ENCODE measurements at regions not wholly inside any gene's neighbourhood (a gene's known extent, or its start where the extent isn't known, plus 50 kb on each side); places are given as distances from the start of the nearest gene placed in this dataset.

- FAIRE-seq (no peak), DNase-seq (ENCODE audit: low read depth, low spot score) (no peak)
- no TSS peak for BruUV-seq (replicated peaks)
- no peaks in the 10 kb centered on the region for H3K9me1 ChIP-seq (replicated peaks; ENCODE audit: control insufficient read depth, extremely low read depth, insufficient read depth, low read length)
- intact Hi-C loops (cut with micrococcal nuclease) (no loop called here), dilution Hi-C loops (cut with MboI; ENCODE audit: extremely low pct_ligation_motif_present, low sequenced_read_pairs) (no loop called here)
- no peaks in the 10 kb centered on the region for H4K20me1 ChIP-seq (replicated peaks; ENCODE audit: control insufficient read depth, extremely low read depth, insufficient read depth, low read length)
- no peaks in the 10 kb centered on the region for H3K27me3 ChIP-seq (ENCODE audit: control insufficient read depth in 2 of 2, insufficient read depth in 2 of 2, low read length in 2 of 2)
- H3K36me3 ChIP-seq (ENCODE audit: control insufficient read depth in 2 of 2, extremely low read depth in 1 of 2, insufficient read depth in 2 of 2, low read length in 2 of 2), result no peaks in the 10 kb centered on the region
- POLR2A ChIA-PET, result no interaction called here
- no peaks in the 10 kb centered on the region for H3K4me1 ChIP-seq (ENCODE audit: control insufficient read depth, extremely low read depth, insufficient read depth, low read length)
- H3K27ac ChIP-seq (ENCODE audit: insufficient read depth, low read depth, low read length), result no peak overlapping the region
- no peak overlapping the region for H2AFZ ChIP-seq (ENCODE audit: low read depth, low read length)
- no peak for TF ChIP-seq POLR2AphosphoS5 (IDR thresholded peaks at IDR 0.05; ENCODE audit: insufficient read depth, low read depth, low read length)
- no peak for TF ChIP-seq GATA2 (IDR thresholded peaks at IDR 0.05; ENCODE audit: insufficient read depth, insufficient read length, low read depth, low read length)
- H3K4me2 ChIP-seq (ENCODE audit: insufficient read depth, low read length), result no peak overlapping the region
- CTCF ChIA-PET, result no interaction called here
- no peaks in the 10 kb centered on the region for H3K9me3 ChIP-seq (replicated peaks; ENCODE audit: control insufficient read depth, insufficient read depth, low read length)
- no peaks in the 10 kb centered on the region for H3K79me2 ChIP-seq (ENCODE audit: control insufficient read depth, insufficient read depth, low read length)
- H3K4me3 ChIP-seq (replicated peaks in 1 of 3; ENCODE audit: insufficient read depth in 1 of 3, low read depth in 1 of 3, low read length in 3 of 3), result no peak overlapping the region
- no peak overlapping the region for H3K9ac ChIP-seq (replicated peaks; ENCODE audit: extremely low read depth, insufficient read depth, low read length)
Observed at GRCh38 chr4:72817012-72817411, 248.0 kb upstream of the ADAMTS3 start.

- intact Hi-C loops (cut with micrococcal nuclease) (no loop called here), dilution Hi-C loops (cut with MboI; ENCODE audit: extremely low pct_ligation_motif_present, low sequenced_read_pairs) (no loop called here)
- no TSS peak for BruUV-seq (replicated peaks)
- Histone ChIP-seq H3K4me1 (ENCODE audit: control insufficient read depth, extremely low read depth, insufficient read depth, low read length) (no peaks in the 10 kb centered on the region), H3K9me1 (replicated peaks; ENCODE audit: control insufficient read depth, extremely low read depth, insufficient read depth, low read length) (no peaks in the 10 kb centered on the region), H4K20me1 (replicated peaks; ENCODE audit: control insufficient read depth, extremely low read depth, insufficient read depth, low read length) (no peaks in the 10 kb centered on the region), H3K4me3 (replicated peaks in 1 of 3; ENCODE audit: insufficient read depth in 1 of 3, low read depth in 1 of 3, low read length in 3 of 3) (no peak overlapping the region), H2AFZ (ENCODE audit: low read depth, low read length) (no peak overlapping the region), H3K4me2 (ENCODE audit: insufficient read depth, low read length) (no peak overlapping the region), H3K27ac (ENCODE audit: insufficient read depth, low read depth, low read length) (no peak overlapping the region), H3K79me2 (ENCODE audit: control insufficient read depth, insufficient read depth, low read length) (no peaks in the 10 kb centered on the region), H3K27me3 (ENCODE audit: control insufficient read depth in 2 of 2, insufficient read depth in 2 of 2, low read length in 2 of 2) (no peaks in the 10 kb centered on the region), H3K9me3 (replicated peaks; ENCODE audit: control insufficient read depth, insufficient read depth, low read length) (no peaks in the 10 kb centered on the region), H3K36me3 (ENCODE audit: control insufficient read depth in 2 of 2, extremely low read depth in 1 of 2, insufficient read depth in 2 of 2, low read length in 2 of 2) (no peaks in the 10 kb centered on the region), H3K9ac (replicated peaks; ENCODE audit: extremely low read depth, insufficient read depth, low read length) (no peak overlapping the region)
- ChIA-PET POLR2A (no interaction called here), CTCF (interaction anchor here (0.9 kb wide), 1 partner anchor 27 kb away, joined by 3 read pairs; no protein-coding TSS in a partner anchor)
- no peak for TF ChIP-seq CTCF (IDR thresholded peaks at IDR 0.05; ENCODE audit: extremely low read depth in 1 of 2, insufficient read depth in 1 of 2, low read depth in 1 of 2, low read length in 2 of 2)
- no peak for TF ChIP-seq FOS (IDR thresholded peaks at IDR 0.05; ENCODE audit: borderline replicate concordance, insufficient read depth, low read length)
- no peak for TF ChIP-seq GATA2 (IDR thresholded peaks at IDR 0.05; ENCODE audit: insufficient read depth, insufficient read length, low read depth, low read length)
- TF ChIP-seq EZH2 (IDR thresholded peaks at IDR 0.05; ENCODE audit: borderline replicate concordance, low read depth, low read length, severe bottlenecking), result no peak
- TF ChIP-seq JUN (IDR thresholded peaks at IDR 0.05; ENCODE audit: borderline replicate concordance, insufficient read depth, insufficient read length, low read depth), result no peak
- no peak for TF ChIP-seq POLR2AphosphoS5 (IDR thresholded peaks at IDR 0.05; ENCODE audit: insufficient read depth, low read depth, low read length)
- no peak for TF ChIP-seq POLR2A (IDR thresholded peaks at IDR 0.05; ENCODE audit: low read depth, low read length)
- TF ChIP-seq MYC (IDR thresholded peaks at IDR 0.05; ENCODE audit: low read depth, low read length), result no peak
- no peak for TF ChIP-seq MAX (IDR thresholded peaks at IDR 0.05; ENCODE audit: insufficient read depth, insufficient read length)
- DNase-seq (ENCODE audit: low read depth, low spot score) (no peak), FAIRE-seq (no peak)
Observed at GRCh38 chr4:72814241-72814640, 245.2 kb upstream of the ADAMTS3 start.
